Left ventricle myocardium inferior (tissue), 1 donor: ENCODE measurements at regions not wholly inside any gene's neighbourhood (a gene's known extent, or its start where the extent isn't known, plus 50 kb on each side); places are given as distances from the start of the nearest gene placed in this dataset.

Source experiments
- DNase-seq: peaks from one replicate; pipeline ENCODE4 v3.0.0-alpha.2; 2020
- H3K27ac ChIP-seq: fragments of 200-600 bp; replicated peaks from 2 replicates; pipeline ENCODE4 v1.8.0; 2021
- H3K27me3 ChIP-seq: fragments of 200-600 bp; 2 replicates; pipeline ENCODE4 v1.8.0; 2021; ENCODE audit warnings: low read depth
- H3K36me3 ChIP-seq: fragments of 200-600 bp; 2 replicates; pipeline ENCODE4 v1.8.0; 2021
- H3K4me1 ChIP-seq: fragments of 200-600 bp; 2 replicates; pipeline ENCODE4 v1.8.0; 2021
- H3K4me3 ChIP-seq: fragments of 200-600 bp; 2 replicates; pipeline ENCODE4 v1.8.0; 2021; ENCODE audit warnings: mild to moderate bottlenecking, moderate library complexity
- H3K9me3 ChIP-seq: fragments of 200-600 bp; replicated peaks from 2 replicates; pipeline ENCODE4 v1.8.0; 2021
- intact Hi-C: fragments of 100-400 bp; cut with micrococcal nuclease; formaldehyde crosslinking; loops from one replicate; pipeline ENCODE4 v1.11.0; 2022
- TF ChIP-seq, protein P1 (sequence below): fragments of 200-600 bp; IDR thresholded peaks from 2 replicates; pipeline ENCODE4 v1.8.0; 2021; ENCODE audit warnings: antibody characterized with exemption, mild to moderate bottlenecking, borderline replicate concordance
- donor health status: DM: no; HTN: yes; CAD: no; lungs with severe emphysema.

DNA sequence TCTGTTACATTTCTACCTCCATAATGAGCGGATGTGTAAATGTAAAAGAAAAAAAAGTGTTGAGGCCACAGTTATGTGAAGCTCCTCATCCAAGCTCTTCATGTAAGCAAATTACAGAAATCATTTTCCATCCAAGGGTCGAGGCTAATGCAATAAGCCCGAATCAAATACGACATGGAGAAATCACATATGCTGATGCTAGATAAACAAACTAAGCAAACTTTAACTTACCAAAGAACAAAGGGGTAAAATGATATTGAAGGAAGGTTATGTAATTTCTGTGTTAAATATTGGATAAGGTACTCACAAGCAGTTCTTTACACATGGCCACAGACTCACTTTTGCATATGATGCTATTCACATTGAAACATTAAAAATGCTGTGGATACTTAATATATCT lies 310.2 kb upstream of the ID2 start:
- intact Hi-C loops: no loop called here

DNA sequence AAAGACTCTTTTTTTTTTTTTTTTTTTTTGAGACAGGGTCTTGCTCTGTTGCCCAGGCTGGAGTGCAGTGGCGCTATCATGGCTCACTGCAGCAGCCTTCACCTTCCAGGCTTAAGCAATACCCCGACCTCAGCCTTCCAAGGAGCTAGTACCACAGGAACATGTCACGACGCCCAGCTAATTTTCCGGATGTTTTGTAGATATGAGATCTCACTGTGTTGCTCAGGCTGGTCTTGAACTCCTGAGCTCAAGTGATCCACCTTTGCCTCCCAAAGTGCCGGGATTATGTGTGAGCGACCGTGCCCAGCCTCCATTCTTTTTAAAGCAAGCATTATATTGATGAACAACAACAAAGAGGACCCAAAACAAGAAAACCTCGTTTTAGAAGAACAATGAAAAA lies 307.1 kb upstream of the ID2 start:
- intact Hi-C loops: no loop called here
- no peak for DNase-seq
- H3K9me3 ChIP-seq: peaks cover 10% of the 10 kb centered on the region
- no peak overlapping the region for H3K4me3 ChIP-seq
- H3K27me3 ChIP-seq: no peaks in the 10 kb centered on the region
- TF ChIP-seq, protein P1, sequence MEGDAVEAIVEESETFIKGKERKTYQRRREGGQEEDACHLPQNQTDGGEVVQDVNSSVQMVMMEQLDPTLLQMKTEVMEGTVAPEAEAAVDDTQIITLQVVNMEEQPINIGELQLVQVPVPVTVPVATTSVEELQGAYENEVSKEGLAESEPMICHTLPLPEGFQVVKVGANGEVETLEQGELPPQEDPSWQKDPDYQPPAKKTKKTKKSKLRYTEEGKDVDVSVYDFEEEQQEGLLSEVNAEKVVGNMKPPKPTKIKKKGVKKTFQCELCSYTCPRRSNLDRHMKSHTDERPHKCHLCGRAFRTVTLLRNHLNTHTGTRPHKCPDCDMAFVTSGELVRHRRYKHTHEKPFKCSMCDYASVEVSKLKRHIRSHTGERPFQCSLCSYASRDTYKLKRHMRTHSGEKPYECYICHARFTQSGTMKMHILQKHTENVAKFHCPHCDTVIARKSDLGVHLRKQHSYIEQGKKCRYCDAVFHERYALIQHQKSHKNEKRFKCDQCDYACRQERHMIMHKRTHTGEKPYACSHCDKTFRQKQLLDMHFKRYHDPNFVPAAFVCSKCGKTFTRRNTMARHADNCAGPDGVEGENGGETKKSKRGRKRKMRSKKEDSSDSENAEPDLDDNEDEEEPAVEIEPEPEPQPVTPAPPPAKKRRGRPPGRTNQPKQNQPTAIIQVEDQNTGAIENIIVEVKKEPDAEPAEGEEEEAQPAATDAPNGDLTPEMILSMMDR: no peak
- H3K36me3 ChIP-seq: no peaks in the 10 kb centered on the region
- peaks cover 5% of the 10 kb centered on the region for H3K4me1 ChIP-seq
- H3K27ac ChIP-seq: no peak overlapping the region

More for the DNA sequence above, 310.2 kb upstream of the ID2 start:
- Histone ChIP-seq H3K36me3 (no peaks in the 10 kb centered on the region), H3K4me3 (no peak overlapping the region), H3K27ac (no peak overlapping the region), H3K9me3 (peaks cover 10% of the 10 kb centered on the region), H3K4me1 (no peaks in the 10 kb centered on the region), H3K27me3 (no peaks in the 10 kb centered on the region)
- no peak for DNase-seq
- TF ChIP-seq, protein P1: no peak

DNA sequence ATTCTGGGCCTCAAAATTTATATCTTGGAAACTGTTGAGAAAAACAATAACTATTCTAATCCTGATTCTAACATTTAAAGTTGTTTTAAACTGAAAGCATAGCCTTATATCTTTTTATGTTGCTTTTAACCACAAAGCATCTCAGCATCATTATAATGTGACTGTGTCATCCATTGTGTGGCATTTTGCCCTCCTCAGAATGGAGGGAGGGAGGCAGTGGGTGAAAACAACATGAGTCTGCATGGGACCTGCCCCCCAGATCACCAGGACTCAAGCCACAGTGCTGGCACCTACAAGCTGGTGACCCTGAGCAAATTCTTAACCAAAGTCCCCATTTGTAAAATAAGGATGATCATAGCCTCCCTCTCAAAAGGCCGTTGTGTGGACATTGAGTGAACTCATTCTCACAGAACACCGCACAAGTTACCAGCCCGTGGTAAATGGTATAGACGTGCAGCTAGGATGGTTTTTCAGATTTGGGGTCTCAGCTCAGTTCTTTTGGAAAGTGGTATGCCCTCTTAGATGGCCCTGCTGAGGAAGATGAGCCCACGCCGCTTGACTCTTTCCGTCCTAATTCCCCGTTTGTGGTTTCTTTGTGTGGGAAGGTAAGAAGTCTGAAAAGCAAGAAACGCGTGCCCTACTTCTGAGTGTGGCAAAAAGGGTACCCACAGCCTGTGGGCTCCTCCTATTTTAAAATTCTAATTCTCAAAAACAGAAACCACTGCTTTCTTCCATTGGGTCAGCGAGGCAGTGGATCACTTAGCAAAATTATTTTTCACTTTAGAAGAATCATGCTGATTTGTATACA lies 305.0 kb upstream of the ID2 start:
- Histone ChIP-seq H3K27ac (no peak overlapping the region), H3K27me3 (no peaks in the 10 kb centered on the region), H3K9me3 (peaks cover 10% of the 10 kb centered on the region), H3K36me3 (no peaks in the 10 kb centered on the region), H3K4me1 (peaks cover 14% of the 10 kb centered on the region), H3K4me3 (no peak overlapping the region)
- intact Hi-C loops: no loop called here
- TF ChIP-seq, protein P1: no peak
- DNase-seq: no peak

DNA sequence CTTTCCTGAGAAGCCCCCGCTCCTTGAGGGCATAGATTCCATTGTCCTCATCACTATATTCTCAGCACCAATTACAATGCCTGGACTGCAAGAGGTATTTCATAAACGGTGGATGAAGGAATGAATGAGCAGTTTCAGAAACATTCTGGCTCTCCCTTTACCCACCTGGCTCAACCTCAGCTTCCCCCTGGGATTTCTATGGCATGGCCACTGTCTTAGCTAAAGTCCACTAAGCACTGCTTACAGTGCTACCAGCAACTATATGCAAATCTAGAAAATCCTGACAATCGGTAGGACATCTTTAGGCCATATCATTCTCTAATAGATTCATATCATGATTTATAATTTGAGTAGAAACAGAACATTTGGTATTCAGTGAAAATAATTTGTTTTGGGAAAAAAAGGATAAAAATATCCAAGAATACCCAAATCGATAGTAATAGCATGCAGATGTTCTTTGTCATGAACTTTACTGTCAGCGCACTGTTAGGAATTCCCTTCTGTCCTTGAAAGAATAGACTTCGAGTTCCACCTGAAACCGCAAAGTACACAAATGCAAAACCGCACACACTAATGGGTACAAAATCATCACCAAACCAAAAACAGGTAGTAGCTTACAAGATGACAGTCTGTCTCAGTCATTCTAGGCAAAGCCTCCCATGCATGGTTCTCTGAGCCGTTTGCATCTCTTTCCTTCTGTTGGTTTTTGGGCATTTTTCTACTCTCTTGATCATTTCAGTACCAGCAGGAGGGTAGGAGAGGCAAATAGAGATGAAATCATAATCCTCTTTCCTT lies 303.6 kb upstream of the ID2 start:
- DNase-seq: no peak
- no peak overlapping the region for H3K27ac ChIP-seq
- no peaks in the 10 kb centered on the region for H3K27me3 ChIP-seq
- H3K4me1 ChIP-seq: peaks cover 14% of the 10 kb centered on the region
- TF ChIP-seq, protein P1: no peak
- no peak overlapping the region for H3K4me3 ChIP-seq
- intact Hi-C loops: no loop called here
- peaks cover 7% of the 10 kb centered on the region for H3K9me3 ChIP-seq
- H3K36me3 ChIP-seq: no peaks in the 10 kb centered on the region

DNA sequence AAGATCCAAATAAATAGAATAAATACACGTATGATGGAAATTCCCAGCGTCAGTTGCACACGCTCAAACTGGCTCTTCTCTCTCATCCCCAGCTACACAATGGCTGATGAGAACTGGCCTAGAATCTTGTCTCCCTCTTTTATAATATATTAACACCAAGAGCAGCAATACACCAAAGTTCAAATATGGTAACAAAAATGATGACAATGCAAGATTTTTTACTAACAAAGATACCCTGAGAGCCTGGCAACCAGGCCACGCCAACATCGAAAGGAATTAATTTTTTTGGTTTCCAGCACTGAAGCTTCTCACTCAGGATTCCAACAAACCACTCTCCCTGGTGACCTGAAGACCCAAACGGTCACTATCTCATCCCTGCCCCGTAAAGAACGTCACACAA lies 302.7 kb upstream of the ID2 start:
- Histone ChIP-seq H3K4me3 (no peak overlapping the region), H3K36me3 (no peaks in the 10 kb centered on the region), H3K4me1 (peaks cover 14% of the 10 kb centered on the region), H3K27me3 (no peaks in the 10 kb centered on the region), H3K27ac (no peak overlapping the region), H3K9me3 (no peaks in the 10 kb centered on the region)
- intact Hi-C loops: no loop called here
- DNase-seq: no peak
- TF ChIP-seq, protein P1: no peak
